ENCODE measurements at regions not wholly inside any gene's neighbourhood (a gene's known extent, or its start where the extent isn't known, plus 50 kb on each side); places are given as distances from the start of the nearest gene placed in this dataset.

GRCh38 chr10:3537518-3537917, 247.5 kb downstream of the KLF6 start:
- no peak for DNase-seq

GRCh38 chr10:3535001-3535400, 250.0 kb downstream of the KLF6 start:
- no peak for DNase-seq

GRCh38 chr10:3534433-3534832, 250.6 kb downstream of the KLF6 start:
- no peak for DNase-seq

GRCh38 chr10:3533296-3533695, 251.7 kb downstream of the KLF6 start:
- no peak for DNase-seq

- DNase-seq: no peak
Measured at GRCh38 chr10:3532644-3533043, 252.4 kb downstream of the KLF6 start.

- DNase-seq: no peak
Measured at GRCh38 chr10:3531670-3532069, 253.3 kb downstream of the KLF6 start.

GRCh38 chr10:3530783-3531645, 254.0 kb downstream of the KLF6 start:
- DNase-seq: no peak

- DNase-seq: no peak
Measured at GRCh38 chr10:3530346-3530745, 254.7 kb downstream of the KLF6 start.

- DNase-seq: no peak
Measured at GRCh38 chr10:3529691-3530090, 255.3 kb downstream of the KLF6 start.

GRCh38 chr10:3528823-3529403, 256.1 kb downstream of the KLF6 start:
- DNase-seq: no peak

- DNase-seq: no peak
Measured at GRCh38 chr10:3528271-3528670, 256.7 kb downstream of the KLF6 start.

- DNase-seq: no peak
Measured at GRCh38 chr10:3527869-3528268, 257.1 kb downstream of the KLF6 start.

- DNase-seq: no peak
Measured at GRCh38 chr10:3526727-3527501, 258.1 kb downstream of the KLF6 start.

GRCh38 chr10:3525832-3526449, 259.1 kb downstream of the KLF6 start:
- no peak for DNase-seq

- no peak for DNase-seq
Measured at GRCh38 chr10:3524086-3524960, 260.7 kb downstream of the KLF6 start.

- DNase-seq: no peak
Measured at GRCh38 chr10:3523309-3524050, 261.5 kb downstream of the KLF6 start.

- no peak for DNase-seq
Measured at GRCh38 chr10:3516923-3517255, 268.1 kb downstream of the KLF6 start.

- DNase-seq: no peak
Measured at GRCh38 chr10:3516234-3516922, 268.6 kb downstream of the KLF6 start.

- DNase-seq: no peak
Measured at GRCh38 chr10:3514691-3515090, 270.3 kb downstream of the KLF6 start.

- no peak for DNase-seq
Measured at GRCh38 chr10:3512263-3512662, 272.7 kb downstream of the KLF6 start.

GRCh38 chr10:3511483-3511882, 273.5 kb downstream of the KLF6 start:
- no peak for DNase-seq
